ENCODE measurements at regions not wholly inside any gene's neighbourhood (a gene's known extent, or its start where the extent isn't known, plus 50 kb on each side); places are given as distances from the start of the nearest gene placed in this dataset.

- no TSS peak for BruUV-seq (replicated peaks)
- intact Hi-C loops (cut with micrococcal nuclease; ENCODE audit: unreplicated experiment), result no loop called here
- no peaks in the 10 kb centered on the region for H3K4me1 ChIP-seq (ENCODE audit: insufficient read depth, low read length, poor library complexity, severe bottlenecking)
- CTCF ChIA-PET, result no interaction called here
- H3K36me3 ChIP-seq (ENCODE audit: insufficient read depth, low read length, poor library complexity, severe bottlenecking), result no peaks in the 10 kb centered on the region
- DNase-seq (ENCODE audit: low spot score), result no peak
- no peaks in the 10 kb centered on the region for H3K27me3 ChIP-seq (replicated peaks; ENCODE audit: insufficient read depth, low read depth, low read length, poor library complexity)
- TF ChIP-seq EZH2 (IDR thresholded peaks at IDR 0.05; ENCODE audit: borderline replicate concordance, low read depth, low read length, poor library complexity, severe bottlenecking) (no peak), CTCF (conservative IDR thresholded peaks at IDR 0.05; ENCODE audit: low read depth, low read length) (no peak)
- no peak overlapping the region for H3K4me3 ChIP-seq (ENCODE audit: low read depth, low read length, poor library complexity, severe bottlenecking)
- no peaks in the 10 kb centered on the region for H3K9me3 ChIP-seq (ENCODE audit: low read depth, low read length, poor library complexity, severe bottlenecking)
- POLR2A ChIA-PET (ENCODE audit: low non-redundant PET), result no interaction called here
- no peak overlapping the region for H3K27ac ChIP-seq (ENCODE audit: low read depth, low read length, poor library complexity, severe bottlenecking)
Measured at GRCh38 chr7:68449099-68449498, 1149.2 kb upstream of the AUTS2 start.

- BruUV-seq (replicated peaks), result no TSS peak
Measured at GRCh38 chr7:68449816-68450215, 1148.5 kb upstream of the AUTS2 start.

GRCh38 chr7:68454931-68455330 lies 1143.3 kb upstream of the AUTS2 start:
- no TSS peak for BruUV-seq (replicated peaks)
- DNase-seq (ENCODE audit: low spot score), result peak; percentile 39
- TF ChIP-seq CTCF (conservative IDR thresholded peaks at IDR 0.05; ENCODE audit: low read depth, low read length) (no peak), EZH2 (IDR thresholded peaks at IDR 0.05; ENCODE audit: borderline replicate concordance, low read depth, low read length, poor library complexity, severe bottlenecking) (no peak)
- ChIA-PET CTCF (no interaction called here), POLR2A (ENCODE audit: low non-redundant PET) (no interaction called here)
- H3K27ac ChIP-seq (ENCODE audit: low read depth, low read length, poor library complexity, severe bottlenecking), result no peak overlapping the region
- no peaks in the 10 kb centered on the region for H3K27me3 ChIP-seq (replicated peaks; ENCODE audit: insufficient read depth, low read depth, low read length, poor library complexity)
- no peaks in the 10 kb centered on the region for H3K9me3 ChIP-seq (ENCODE audit: low read depth, low read length, poor library complexity, severe bottlenecking)
- H3K4me3 ChIP-seq (ENCODE audit: low read depth, low read length, poor library complexity, severe bottlenecking), result no peak overlapping the region
- intact Hi-C loops (cut with micrococcal nuclease; ENCODE audit: unreplicated experiment), result no loop called here
- H3K4me1 ChIP-seq (ENCODE audit: insufficient read depth, low read length, poor library complexity, severe bottlenecking), result peaks cover 11% of the 10 kb centered on the region
- H3K36me3 ChIP-seq (ENCODE audit: insufficient read depth, low read length, poor library complexity, severe bottlenecking), result no peaks in the 10 kb centered on the region

More at GRCh38 chr7:68449816-68450215, 1148.5 kb upstream of the AUTS2 start:
- H3K4me3 ChIP-seq (ENCODE audit: low read depth, low read length, poor library complexity, severe bottlenecking), result no peak overlapping the region
- TF ChIP-seq CTCF (conservative IDR thresholded peaks at IDR 0.05; ENCODE audit: low read depth, low read length) (no peak), EZH2 (IDR thresholded peaks at IDR 0.05; ENCODE audit: borderline replicate concordance, low read depth, low read length, poor library complexity, severe bottlenecking) (no peak)
- peaks cover 6% of the 10 kb centered on the region for H3K4me1 ChIP-seq (ENCODE audit: insufficient read depth, low read length, poor library complexity, severe bottlenecking)
- no peaks in the 10 kb centered on the region for H3K27me3 ChIP-seq (replicated peaks; ENCODE audit: insufficient read depth, low read depth, low read length, poor library complexity)
- CTCF ChIA-PET, result no interaction called here
- intact Hi-C loops (cut with micrococcal nuclease; ENCODE audit: unreplicated experiment), result no loop called here
- no peaks in the 10 kb centered on the region for H3K9me3 ChIP-seq (ENCODE audit: low read depth, low read length, poor library complexity, severe bottlenecking)
- POLR2A ChIA-PET (ENCODE audit: low non-redundant PET), result no interaction called here
- H3K36me3 ChIP-seq (ENCODE audit: insufficient read depth, low read length, poor library complexity, severe bottlenecking), result no peaks in the 10 kb centered on the region
- H3K27ac ChIP-seq (ENCODE audit: low read depth, low read length, poor library complexity, severe bottlenecking), result no peak overlapping the region
- no peak for DNase-seq (ENCODE audit: low spot score)

Measured in A673 (cell line).